IPS-18c (cell line): ENCODE measurements at regions not wholly inside any gene's neighbourhood (a gene's known extent, or its start where the extent isn't known, plus 50 kb on each side); places are given as distances from the start of the nearest gene placed in this dataset.

Experiments used
- H3K4me3 ChIP-seq: 2 replicates; pipeline ENCODE4 v1.7.0; 2013; ENCODE audit warnings: low read depth, mild to moderate bottlenecking, low read length, moderate library complexity; ENCODE audit not compliant: insufficient read depth
- H3K9me3 ChIP-seq: one replicate; pipeline ENCODE4 v1.6.1; 2013; ENCODE audit warnings: mild to moderate bottlenecking, low read length, moderate library complexity; ENCODE audit not compliant: control insufficient read depth, insufficient read depth

- Histone ChIP-seq H3K4me3 (no peak overlapping the region), H3K9me3 (peaks cover 2% of the 10 kb centered on the region)
These were observed 289.4 kb upstream of the EEF2KMT start for GRCh38 chr16:5386989-5387388.

GRCh38 chr16:5385811-5386210 lies 288.2 kb upstream of the EEF2KMT start:
- peaks cover 2% of the 10 kb centered on the region for H3K9me3 ChIP-seq
- H3K4me3 ChIP-seq, result no peak overlapping the region

GRCh38 chr16:5385115-5385514 lies 287.5 kb upstream of the EEF2KMT start:
- no peak overlapping the region for H3K4me3 ChIP-seq

GRCh38 chr16:5383737-5384136 lies 286.1 kb upstream of the EEF2KMT start:
- Histone ChIP-seq H3K9me3 (peaks cover 2% of the 10 kb centered on the region), H3K4me3 (no peak overlapping the region)

More at GRCh38 chr16:5385115-5385514, 287.5 kb upstream of the EEF2KMT start:
- peaks cover 2% of the 10 kb centered on the region for H3K9me3 ChIP-seq

- H3K9me3 ChIP-seq, result no peaks in the 10 kb centered on the region
- H3K4me3 ChIP-seq, result no peak overlapping the region
These were observed 284.9 kb upstream of the EEF2KMT start for GRCh38 chr16:5382484-5382883.

- H3K4me3 ChIP-seq, result no peak overlapping the region
- H3K9me3 ChIP-seq, result no peaks in the 10 kb centered on the region
These were observed 283.9 kb upstream of the EEF2KMT start for GRCh38 chr16:5381481-5381880.

- Histone ChIP-seq H3K4me3 (no peak overlapping the region), H3K9me3 (no peaks in the 10 kb centered on the region)
These were observed 282.4 kb upstream of the EEF2KMT start for GRCh38 chr16:5379954-5380353.

- Histone ChIP-seq H3K4me3 (no peak overlapping the region), H3K9me3 (no peaks in the 10 kb centered on the region)
These were observed 280.9 kb upstream of the EEF2KMT start for GRCh38 chr16:5378531-5378930.

- H3K4me3 ChIP-seq, result no peak overlapping the region
- H3K9me3 ChIP-seq, result no peaks in the 10 kb centered on the region
These were observed 279.8 kb upstream of the EEF2KMT start for GRCh38 chr16:5377280-5377898.

- no peaks in the 10 kb centered on the region for H3K9me3 ChIP-seq
- H3K4me3 ChIP-seq, result no peak overlapping the region
These were observed 276.6 kb upstream of the EEF2KMT start for GRCh38 chr16:5374184-5374583.

GRCh38 chr16:5367951-5368350 lies 270.4 kb upstream of the EEF2KMT start:
- Histone ChIP-seq H3K9me3 (no peaks in the 10 kb centered on the region), H3K4me3 (no peak overlapping the region)

- H3K4me3 ChIP-seq, result no peak overlapping the region
- no peaks in the 10 kb centered on the region for H3K9me3 ChIP-seq
These were observed 268.5 kb upstream of the EEF2KMT start for GRCh38 chr16:5366126-5366525.

GRCh38 chr16:5364186-5364585 lies 266.6 kb upstream of the EEF2KMT start:
- H3K4me3 ChIP-seq, result no peak overlapping the region
- H3K9me3 ChIP-seq, result no peaks in the 10 kb centered on the region

GRCh38 chr16:5361322-5361721 lies 263.7 kb upstream of the EEF2KMT start:
- no peak overlapping the region for H3K4me3 ChIP-seq
- no peaks in the 10 kb centered on the region for H3K9me3 ChIP-seq

GRCh38 chr16:5354645-5355044 lies 257.1 kb upstream of the EEF2KMT start:
- no peaks in the 10 kb centered on the region for H3K9me3 ChIP-seq
- no peak overlapping the region for H3K4me3 ChIP-seq

- no peaks in the 10 kb centered on the region for H3K9me3 ChIP-seq
- H3K4me3 ChIP-seq, result no peak overlapping the region
These were observed 252.3 kb upstream of the EEF2KMT start for GRCh38 chr16:5349670-5350517.

- H3K4me3 ChIP-seq, result no peak overlapping the region
- no peaks in the 10 kb centered on the region for H3K9me3 ChIP-seq
These were observed 251.5 kb upstream of the EEF2KMT start for GRCh38 chr16:5349101-5349500.

GRCh38 chr16:5347561-5347960 lies 250.0 kb upstream of the EEF2KMT start:
- Histone ChIP-seq H3K4me3 (no peak overlapping the region), H3K9me3 (no peaks in the 10 kb centered on the region)
